Caco-2 (cell line): ENCODE measurements at regions not wholly inside any gene's neighbourhood (a gene's known extent, or its start where the extent isn't known, plus 50 kb on each side); places are given as distances from the start of the nearest gene placed in this dataset.

ENCODE experiments used
- BruUV-seq: library from RNA; stranded (reverse); fragments of 400-500 nt; replicated peaks from 2 replicates; lab custom pipeline; 2021; lab: Mats Ljungman, UMichigan
- CTCF ChIA-PET: fragments of 300-600 bp; sonication (Branson Sonifier 250); formaldehyde crosslinking; loops from one replicate; lab custom pipeline; 2022; ENCODE audit warnings: antibody characterized with exemption; lab: Charles Lee
- POLR2A ChIA-PET: fragments of 300-600 bp; sonication (Branson Sonifier 250); formaldehyde crosslinking; loops from one replicate; lab custom pipeline; 2022; ENCODE audit warnings: antibody characterized with exemption; lab: Charles Lee
- DNase-seq, 2 experiments: peaks; one replicate each; pipeline versions ENCODE4 v3.0.0 to v3.0.0-alpha.2; 2020 to 2022
- H3K27me3 ChIP-seq: replicated peaks from 2 replicates; pipeline ENCODE4 v1.6.0; 2011; ENCODE audit warnings: low read length; ENCODE audit not compliant: control insufficient read depth, insufficient read depth
- H3K36me3 ChIP-seq: 2 replicates; pipeline ENCODE4 v1.5.1; 2011; ENCODE audit warnings: low read length; ENCODE audit not compliant: control insufficient read depth, insufficient read depth
- H3K4me1 ChIP-seq: fragments of 250-450 bp; sonication (Bioruptor Pico); 2 replicates; pipeline ENCODE4 v1.5.1; 2020; ENCODE audit warnings: mild to moderate bottlenecking
- H3K4me3 ChIP-seq: 2 replicates; pipeline ENCODE4 v1.5.1; 2011; ENCODE audit warnings: low read depth, mild to moderate bottlenecking, control low read depth, low read length
- H3K9me3 ChIP-seq: fragments of 250-450 bp; sonication (Bioruptor Pico); 2 replicates; pipeline ENCODE4 v1.5.1; 2020; ENCODE audit warnings: mild to moderate bottlenecking, moderate library complexity
- H3K27ac Mint-ChIP-seq: one replicate; pipeline ENCODE4 v1.8.0; 2022; ENCODE audit warnings: mixed read lengths; ENCODE audit not compliant: unreplicated experiment
- H3K27me3 Mint-ChIP-seq: one replicate; pipeline ENCODE4 v1.8.0; 2022; ENCODE audit warnings: mixed read lengths; ENCODE audit not compliant: insufficient read depth, unreplicated experiment
- H3K36me3 Mint-ChIP-seq: one replicate; pipeline ENCODE4 v1.8.0; 2022; ENCODE audit warnings: mild to moderate bottlenecking, mixed read lengths; ENCODE audit not compliant: insufficient read depth, unreplicated experiment
- H3K4me1 Mint-ChIP-seq: one replicate; pipeline ENCODE4 v1.8.0; 2022; ENCODE audit warnings: low read depth, mixed read lengths; ENCODE audit not compliant: unreplicated experiment
- H3K4me3 Mint-ChIP-seq: one replicate; pipeline ENCODE4 v1.8.0; 2022; ENCODE audit warnings: mild to moderate bottlenecking, moderate library complexity, mixed read lengths; ENCODE audit not compliant: unreplicated experiment
- H3K9me3 Mint-ChIP-seq: one replicate; pipeline ENCODE4 v1.8.0; 2022; ENCODE audit warnings: mixed read lengths; ENCODE audit not compliant: unreplicated experiment
- CTCF ChIP-seq, 2 experiments: fragments of 200-600 bp in 1 of 2; IDR thresholded peaks; 1 replicate in 1 of 2; 2 replicates in 1 of 2; pipeline versions ENCODE4 v1.5.1 to v1.8.0; 2011 to 2022; ENCODE audit warnings: antibody characterized with exemption in 1 of 2, control low read depth in 1 of 2, inconsistent platforms in 1 of 2, low read depth in 1 of 2, low read length in 1 of 2, mild to moderate bottlenecking in 1 of 2, moderate library complexity in 1 of 2; ENCODE audit not compliant: insufficient read depth in 1 of 2, severe bottlenecking in 1 of 2, unreplicated experiment in 1 of 2
- intact Hi-C: fragments of 100-400 bp; cut with micrococcal nuclease; formaldehyde crosslinking; loops from one replicate; pipeline ENCODE4 v1.10.0; 2022; ENCODE audit not compliant: unreplicated experiment

GRCh38 chr2:82254728-82255127 lies 1950.2 kb upstream of the LRRTM1 start:
- intact Hi-C loops: no loop called here
- ChIA-PET CTCF (no interaction called here), POLR2A (no interaction called here)
- no peaks in the 10 kb centered on the region for H3K4me1 ChIP-seq
- H3K9me3 Mint-ChIP-seq: no peaks in the 10 kb centered on the region
- H3K4me1 Mint-ChIP-seq: no peaks in the 10 kb centered on the region
- no peaks in the 10 kb centered on the region for H3K27me3 ChIP-seq
- no peak overlapping the region for H3K27ac Mint-ChIP-seq
- no TSS peak for BruUV-seq
- H3K36me3 Mint-ChIP-seq: no peaks in the 10 kb centered on the region
- no peaks in the 10 kb centered on the region for H3K27me3 Mint-ChIP-seq
- no peaks in the 10 kb centered on the region for H3K9me3 ChIP-seq
- H3K36me3 ChIP-seq: no peaks in the 10 kb centered on the region
- no peak for TF ChIP-seq CTCF (IDR thresholded peaks at IDR 0.05; ENCODE audit: insufficient read depth in 1 of 2, low read depth in 1 of 2, low read length in 1 of 2, severe bottlenecking in 1 of 2, unreplicated experiment in 1 of 2)
- no peak overlapping the region for H3K4me3 Mint-ChIP-seq
- H3K4me3 ChIP-seq: no peak overlapping the region
- no peak for DNase-seq

- ChIA-PET POLR2A (no interaction called here), CTCF (no interaction called here)
- no peak overlapping the region for H3K4me3 ChIP-seq
- Mint-ChIP-seq H3K4me1 (no peaks in the 10 kb centered on the region), H3K4me3 (no peak overlapping the region), H3K9me3 (no peaks in the 10 kb centered on the region), H3K36me3 (no peaks in the 10 kb centered on the region), H3K27ac (no peak overlapping the region), H3K27me3 (no peaks in the 10 kb centered on the region)
- no peaks in the 10 kb centered on the region for H3K4me1 ChIP-seq
- H3K36me3 ChIP-seq: no peaks in the 10 kb centered on the region
- no TSS peak for BruUV-seq
- no peaks in the 10 kb centered on the region for H3K9me3 ChIP-seq
- intact Hi-C loops: no loop called here
- no peaks in the 10 kb centered on the region for H3K27me3 ChIP-seq
- TF ChIP-seq CTCF (IDR thresholded peaks at IDR 0.05; ENCODE audit: insufficient read depth in 1 of 2, low read depth in 1 of 2, low read length in 1 of 2, severe bottlenecking in 1 of 2, unreplicated experiment in 1 of 2): no peak
- DNase-seq: no peak
Observed at GRCh38 chr2:82246220-82246775, 1941.7 kb upstream of the LRRTM1 start.

GRCh38 chr2:82239176-82239575 lies 1934.6 kb upstream of the LRRTM1 start:
- no peaks in the 10 kb centered on the region for H3K27me3 ChIP-seq
- ChIA-PET POLR2A (no interaction called here), CTCF (no interaction called here)
- no peak overlapping the region for H3K27ac Mint-ChIP-seq
- intact Hi-C loops: no loop called here
- H3K4me1 Mint-ChIP-seq: no peaks in the 10 kb centered on the region
- H3K9me3 ChIP-seq: no peaks in the 10 kb centered on the region
- no peaks in the 10 kb centered on the region for H3K36me3 ChIP-seq
- H3K36me3 Mint-ChIP-seq: no peaks in the 10 kb centered on the region
- H3K4me1 ChIP-seq: no peaks in the 10 kb centered on the region
- no peak for DNase-seq
- H3K4me3 ChIP-seq: no peak overlapping the region
- no peak for TF ChIP-seq CTCF (IDR thresholded peaks at IDR 0.05; ENCODE audit: insufficient read depth in 1 of 2, low read depth in 1 of 2, low read length in 1 of 2, severe bottlenecking in 1 of 2, unreplicated experiment in 1 of 2)
- no peaks in the 10 kb centered on the region for H3K27me3 Mint-ChIP-seq
- no peaks in the 10 kb centered on the region for H3K9me3 Mint-ChIP-seq
- no TSS peak for BruUV-seq
- H3K4me3 Mint-ChIP-seq: no peak overlapping the region
